GM12864 (cell line): ENCODE measurements at regions not wholly inside any gene's neighbourhood (a gene's known extent, or its start where the extent isn't known, plus 50 kb on each side); places are given as distances from the start of the nearest gene placed in this dataset.

Experiments
- DNase-seq: peaks from one replicate; pipeline ENCODE4 v3.0.0-alpha.2; 2011; ENCODE audit warnings: low read depth
- H3K4me3 ChIP-seq: 2 replicates; pipeline ENCODE4 v1.5.1; 2011; ENCODE audit warnings: mild to moderate bottlenecking, low read depth, low read length, control low read depth
- CTCF ChIP-seq: IDR thresholded peaks from 2 replicates; pipeline ENCODE4 v1.5.1; 2011; ENCODE audit warnings: low read depth, mild to moderate bottlenecking, moderate library complexity, low read length, control low read depth, inconsistent platforms; ENCODE audit errors: missing control alignments

- H3K4me3 ChIP-seq: no peak overlapping the region
- no peak for DNase-seq
- TF ChIP-seq CTCF: no peak
Measured at GRCh38 chr13:66068683-66069082, 1161.5 kb downstream of the PCDH9 start.

GRCh38 chr13:66048888-66049287, 1181.2 kb downstream of the PCDH9 start:
- no peak overlapping the region for H3K4me3 ChIP-seq
- no peak for TF ChIP-seq CTCF
- DNase-seq: no peak

GRCh38 chr13:66040506-66040905, 1189.6 kb downstream of the PCDH9 start:
- no peak for TF ChIP-seq CTCF
- no peak for DNase-seq
- H3K4me3 ChIP-seq: no peak overlapping the region

GRCh38 chr13:66037096-66037495, 1193.0 kb downstream of the PCDH9 start:
- H3K4me3 ChIP-seq: no peak overlapping the region
- DNase-seq: no peak
- TF ChIP-seq CTCF: no peak

GRCh38 chr13:66036636-66037035, 1193.5 kb downstream of the PCDH9 start:
- DNase-seq: no peak
- no peak for TF ChIP-seq CTCF
- no peak overlapping the region for H3K4me3 ChIP-seq

- DNase-seq: no peak
- no peak overlapping the region for H3K4me3 ChIP-seq
- no peak for TF ChIP-seq CTCF
Measured at GRCh38 chr13:66036024-66036614, 1194.0 kb downstream of the PCDH9 start.

GRCh38 chr13:66033924-66034323, 1196.2 kb downstream of the PCDH9 start:
- DNase-seq: no peak
- no peak overlapping the region for H3K4me3 ChIP-seq
- TF ChIP-seq CTCF: no peak
